GM19240 (cell line): ENCODE measurements at regions not wholly inside any gene's neighbourhood (a gene's known extent, or its start where the extent isn't known, plus 50 kb on each side); places are given as distances from the start of the nearest gene placed in this dataset.

Experiments used
- DNase-seq: peaks from one replicate; pipeline ENCODE4 v3.0.0; 2011; ENCODE audit warnings: low spot score; ENCODE audit not compliant: insufficient read length

GRCh38 chr20:48189181-48189580 lies 403.9 kb upstream of the SULF2 start:
- DNase-seq: no peak

GRCh38 chr20:48187851-48188250 lies 402.6 kb upstream of the SULF2 start:
- no peak for DNase-seq

GRCh38 chr20:48186915-48187314 lies 401.6 kb upstream of the SULF2 start:
- DNase-seq: no peak

GRCh38 chr20:48186447-48186846 lies 401.2 kb upstream of the SULF2 start:
- DNase-seq: no peak

- DNase-seq: no peak
These were observed 398.9 kb upstream of the SULF2 start for GRCh38 chr20:48184229-48184628.

GRCh38 chr20:48181261-48181935 lies 396.1 kb upstream of the SULF2 start:
- DNase-seq: no peak

GRCh38 chr20:48180618-48181017 lies 395.3 kb upstream of the SULF2 start:
- DNase-seq: no peak

- DNase-seq: no peak
These were observed 394.7 kb upstream of the SULF2 start for GRCh38 chr20:48180024-48180423.

- no peak for DNase-seq
These were observed 393.4 kb upstream of the SULF2 start for GRCh38 chr20:48178633-48179032.

GRCh38 chr20:48177058-48177457 lies 391.8 kb upstream of the SULF2 start:
- no peak for DNase-seq

GRCh38 chr20:48176139-48176538 lies 390.9 kb upstream of the SULF2 start:
- no peak for DNase-seq

GRCh38 chr20:48175261-48175660 lies 390.0 kb upstream of the SULF2 start:
- no peak for DNase-seq

- no peak for DNase-seq
These were observed 387.0 kb upstream of the SULF2 start for GRCh38 chr20:48172357-48172702.

GRCh38 chr20:48171626-48172356 lies 386.5 kb upstream of the SULF2 start:
- no peak for DNase-seq

- DNase-seq: no peak
These were observed 385.8 kb upstream of the SULF2 start for GRCh38 chr20:48171071-48171470.

GRCh38 chr20:48170625-48171024 lies 385.3 kb upstream of the SULF2 start:
- DNase-seq: no peak

- DNase-seq: no peak
These were observed 384.5 kb upstream of the SULF2 start for GRCh38 chr20:48169650-48170225.

- DNase-seq: no peak
These were observed 381.0 kb upstream of the SULF2 start for GRCh38 chr20:48166082-48166835.

GRCh38 chr20:48165401-48165685 lies 380.1 kb upstream of the SULF2 start:
- no peak for DNase-seq

- no peak for DNase-seq
These were observed 379.5 kb upstream of the SULF2 start for GRCh38 chr20:48164566-48165400.

- DNase-seq: no peak
These were observed 378.8 kb upstream of the SULF2 start for GRCh38 chr20:48164034-48164433.
